Activated T-cell treated with anti-CD3 and anti-CD28 coated beads, Interleukin-2, amount 50 U/mL, for 72 hours (primary cell): ENCODE measurements at regions not wholly inside any gene's neighbourhood (a gene's known extent, or its start where the extent isn't known, plus 50 kb on each side); places are given as distances from the start of the nearest gene placed in this dataset.

Experiments used
- ATAC-seq, 2 donors: fragments of 150-1000 bp; cut with Tn5 transposase; replicated peaks in 1 of 2; 2 replicates each; pipeline ENCODE4 v1.10.0; 2021; ENCODE audit warnings: moderate library complexity in 2 of 2, mild to moderate bottlenecking in 1 of 2
- DNase-seq, 2 donors: peaks; one replicate each; pipeline ENCODE4 v3.0.0; 2021 to 2022; ENCODE audit warnings: mixed read lengths in 1 of 2
- H3K27ac Mint-ChIP-seq: one replicate; pipeline ENCODE4 v1.8.0; 2022; ENCODE audit warnings: mild to moderate bottlenecking, moderate library complexity, mixed read lengths
- H3K27me3 Mint-ChIP-seq: one replicate; pipeline ENCODE4 v1.8.0; 2022; ENCODE audit warnings: low read depth, mixed read lengths
- H3K36me3 Mint-ChIP-seq, 2 donors: one replicate each; pipeline ENCODE4 v1.8.0; 2022; ENCODE audit warnings: mixed read lengths in 2 of 2, mild to moderate bottlenecking in 1 of 2; ENCODE audit not compliant: insufficient read depth in 2 of 2
- H3K4me1 Mint-ChIP-seq: one replicate; pipeline ENCODE4 v1.8.0; 2022; ENCODE audit warnings: low read depth, mixed read lengths
- H3K4me3 Mint-ChIP-seq, 2 donors: one replicate each; pipeline ENCODE4 v1.8.0; 2022; ENCODE audit warnings: mild to moderate bottlenecking in 2 of 2, mixed read lengths in 2 of 2, moderate library complexity in 2 of 2
- H3K9me3 Mint-ChIP-seq, 2 donors: one replicate each; pipeline ENCODE4 v1.8.0; 2022; ENCODE audit warnings: mixed read lengths in 2 of 2

- no peaks in the 10 kb centered on the region for H3K27me3 Mint-ChIP-seq
- H3K36me3 Mint-ChIP-seq = no peaks in the 10 kb centered on the region
- ATAC-seq (no peak), DNase-seq (no peak)
- H3K27ac Mint-ChIP-seq = no peak overlapping the region
- H3K9me3 Mint-ChIP-seq = peaks cover 0 to 1% of the 10 kb centered on the region in 2 donors
- no peaks in the 10 kb centered on the region for H3K4me1 Mint-ChIP-seq
- no peak overlapping the region for H3K4me3 Mint-ChIP-seq
These were observed 300.0 kb downstream of the YTHDC2 start for GRCh38 chr5:113813466-113813865.

- H3K4me1 Mint-ChIP-seq = no peaks in the 10 kb centered on the region
- ATAC-seq = no peak
- H3K27ac Mint-ChIP-seq = no peak overlapping the region
These were observed 304.2 kb downstream of the YTHDC2 start for GRCh38 chr5:113817683-113818082.

GRCh38 chr5:113823696-113824095 is 310.2 kb downstream of the YTHDC2 start:
- Mint-ChIP-seq H3K9me3 (peaks cover 2 to 5% of the 10 kb centered on the region in 2 donors), H3K27ac (no peak overlapping the region), H3K4me1 (no peaks in the 10 kb centered on the region), H3K36me3 (no peaks in the 10 kb centered on the region), H3K27me3 (no peaks in the 10 kb centered on the region), H3K4me3 (no peak overlapping the region)
- no peak for ATAC-seq
- DNase-seq = no peak

More at GRCh38 chr5:113817683-113818082, 304.2 kb downstream of the YTHDC2 start:
- Mint-ChIP-seq H3K36me3 (no peaks in the 10 kb centered on the region), H3K4me3 (no peak overlapping the region), H3K9me3 (no peaks in the 10 kb centered on the region), H3K27me3 (no peaks in the 10 kb centered on the region)
- DNase-seq = no peak

GRCh38 chr5:113824307-113824706 is 310.8 kb downstream of the YTHDC2 start:
- no peak for ATAC-seq
- Mint-ChIP-seq H3K27ac (no peak overlapping the region), H3K4me1 (no peaks in the 10 kb centered on the region), H3K36me3 (no peaks in the 10 kb centered on the region), H3K9me3 (peaks cover 2 to 9% of the 10 kb centered on the region in 2 donors), H3K27me3 (no peaks in the 10 kb centered on the region), H3K4me3 (no peak overlapping the region)
- no peak for DNase-seq

- Mint-ChIP-seq H3K27me3 (no peaks in the 10 kb centered on the region), H3K4me3 (no peak overlapping the region), H3K4me1 (no peaks in the 10 kb centered on the region), H3K9me3 (peaks cover 2 to 12% of the 10 kb centered on the region in 2 donors), H3K27ac (no peak overlapping the region), H3K36me3 (no peaks in the 10 kb centered on the region)
- DNase-seq (no peak), ATAC-seq (no peak)
These were observed 311.7 kb downstream of the YTHDC2 start for GRCh38 chr5:113825176-113825575.

- no peaks in the 10 kb centered on the region for H3K27me3 Mint-ChIP-seq
These were observed 333.4 kb downstream of the YTHDC2 start for GRCh38 chr5:113846941-113847340.

GRCh38 chr5:113864437-113864836 is 350.9 kb downstream of the YTHDC2 start:
- Mint-ChIP-seq H3K4me1 (no peaks in the 10 kb centered on the region), H3K27me3 (no peaks in the 10 kb centered on the region), H3K27ac (no peak overlapping the region), H3K9me3 (peaks cover 0 to 2% of the 10 kb centered on the region in 2 donors), H3K36me3 (no peaks in the 10 kb centered on the region), H3K4me3 (no peak overlapping the region)
- DNase-seq (no peak), ATAC-seq (no peak)

More at GRCh38 chr5:113846941-113847340, 333.4 kb downstream of the YTHDC2 start:
- Mint-ChIP-seq H3K36me3 (no peaks in the 10 kb centered on the region), H3K9me3 (peaks cover 0 to 4% of the 10 kb centered on the region in 2 donors), H3K4me1 (no peaks in the 10 kb centered on the region), H3K27ac (no peak overlapping the region), H3K4me3 (no peak overlapping the region)
- no peak for DNase-seq
- ATAC-seq = no peak

GRCh38 chr5:113866763-113867162 is 353.3 kb downstream of the YTHDC2 start:
- no peaks in the 10 kb centered on the region for H3K4me1 Mint-ChIP-seq
- H3K27ac Mint-ChIP-seq = no peak overlapping the region
- no peaks in the 10 kb centered on the region for H3K36me3 Mint-ChIP-seq
- no peak for DNase-seq
- peaks cover 5 to 6% of the 10 kb centered on the region in 2 donors for H3K9me3 Mint-ChIP-seq
- ATAC-seq = no peak
- no peak overlapping the region for H3K4me3 Mint-ChIP-seq
- H3K27me3 Mint-ChIP-seq = no peaks in the 10 kb centered on the region

GRCh38 chr5:113869611-113870010 is 356.1 kb downstream of the YTHDC2 start:
- DNase-seq = no peak
- H3K4me1 Mint-ChIP-seq = no peaks in the 10 kb centered on the region
- H3K9me3 Mint-ChIP-seq = peaks cover 5 to 6% of the 10 kb centered on the region in 2 donors
- H3K4me3 Mint-ChIP-seq = no peak overlapping the region
- no peak for ATAC-seq
- no peak overlapping the region for H3K27ac Mint-ChIP-seq
- no peaks in the 10 kb centered on the region for H3K36me3 Mint-ChIP-seq
- no peaks in the 10 kb centered on the region for H3K27me3 Mint-ChIP-seq

- H3K9me3 Mint-ChIP-seq = peaks cover 6 to 7% of the 10 kb centered on the region in 2 donors
- H3K27me3 Mint-ChIP-seq = no peaks in the 10 kb centered on the region
- DNase-seq = no peak
- H3K4me3 Mint-ChIP-seq = no peak overlapping the region
- no peaks in the 10 kb centered on the region for H3K36me3 Mint-ChIP-seq
- no peak overlapping the region for H3K27ac Mint-ChIP-seq
- ATAC-seq = no peak
- H3K4me1 Mint-ChIP-seq = no peaks in the 10 kb centered on the region
These were observed 358.5 kb downstream of the YTHDC2 start for GRCh38 chr5:113871972-113872371.

- Mint-ChIP-seq H3K27ac (no peak overlapping the region), H3K27me3 (no peaks in the 10 kb centered on the region), H3K9me3 (peaks cover 2 to 4% of the 10 kb centered on the region in 2 donors), H3K4me1 (no peaks in the 10 kb centered on the region), H3K4me3 (no peak overlapping the region), H3K36me3 (no peaks in the 10 kb centered on the region)
- ATAC-seq (no peak), DNase-seq (no peak)
These were observed 361.6 kb downstream of the YTHDC2 start for GRCh38 chr5:113875096-113875495.

GRCh38 chr5:113891491-113891890 is 378.0 kb downstream of the YTHDC2 start:
- Mint-ChIP-seq H3K4me1 (no peaks in the 10 kb centered on the region), H3K9me3 (peaks cover 2 to 4% of the 10 kb centered on the region in 2 donors), H3K36me3 (no peaks in the 10 kb centered on the region), H3K27ac (no peak overlapping the region), H3K4me3 (no peak overlapping the region), H3K27me3 (no peaks in the 10 kb centered on the region)
- ATAC-seq (no peak), DNase-seq (no peak)

GRCh38 chr5:113896789-113897188 is 383.3 kb downstream of the YTHDC2 start:
- DNase-seq = no peak
- H3K27me3 Mint-ChIP-seq = no peaks in the 10 kb centered on the region
- no peak overlapping the region for H3K27ac Mint-ChIP-seq
- H3K36me3 Mint-ChIP-seq = no peaks in the 10 kb centered on the region
- no peaks in the 10 kb centered on the region for H3K4me1 Mint-ChIP-seq
- peaks cover 1 to 2% of the 10 kb centered on the region in 2 donors for H3K9me3 Mint-ChIP-seq
- ATAC-seq = no peak
- H3K4me3 Mint-ChIP-seq = no peak overlapping the region

- H3K9me3 Mint-ChIP-seq = peaks cover 1 to 2% of the 10 kb centered on the region in 2 donors
- no peak for ATAC-seq
- DNase-seq = no peak
- no peak overlapping the region for H3K27ac Mint-ChIP-seq
- no peaks in the 10 kb centered on the region for H3K4me1 Mint-ChIP-seq
- H3K4me3 Mint-ChIP-seq = no peak overlapping the region
- H3K27me3 Mint-ChIP-seq = no peaks in the 10 kb centered on the region
- no peaks in the 10 kb centered on the region for H3K36me3 Mint-ChIP-seq
These were observed 384.3 kb downstream of the YTHDC2 start for GRCh38 chr5:113897748-113898147.
